HCT116 (cell line): ENCODE measurements at regions not wholly inside any gene's neighbourhood (a gene's known extent, or its start where the extent isn't known, plus 50 kb on each side); places are given as distances from the start of the nearest gene placed in this dataset.

Experiments used
- ATAC-seq: fragments of 200-7000 bp; cut with Tn5 transposase; 2 replicates; pipeline ENCODE4 v1.9.1; 2020; ENCODE audit warnings: mild to moderate bottlenecking, moderate library complexity
- BruUV-seq: library from RNA; stranded (reverse); fragments of 400-500 nt; replicated peaks from 2 replicates; lab custom pipeline; 2021; lab: Mats Ljungman, UMichigan
- CTCF ChIA-PET: fragments of 300-600 bp; sonication (Branson Sonifier 250); formaldehyde crosslinking; loops from one replicate; lab custom pipeline; 2021; ENCODE audit warnings: antibody characterized with exemption; lab: Charles Lee
- POLR2A ChIA-PET: fragments of 300-600, 350-600 bp; sonication (Branson Sonifier 250); formaldehyde crosslinking; loops from one replicate; lab custom pipeline; 2021; ENCODE audit warnings: antibody characterized with exemption; lab: Charles Lee
- RAD21 ChIA-PET, 2 experiments: fragments of 300-600 bp; sonication (Branson Sonifier 250); formaldehyde crosslinking; loops; one replicate each; lab custom pipeline; 2023; ENCODE audit warnings: low total read pairs in 2 of 2; ENCODE audit not compliant: uncharacterized antibody in 2 of 2, unreplicated experiment in 2 of 2, low non-redundant PET in 1 of 2; lab: Charles Lee
- DNase-seq: peaks from one replicate; pipeline ENCODE4 v3.0.0-alpha.2; 2010; ENCODE audit warnings: low read depth, low spot score
- H2AFZ ChIP-seq: fragments of 200-600 bp; shearing (Covaris generic), sonication (generic); 2 replicates; pipeline ENCODE4 v1.6.1; 2017; ENCODE audit warnings: low read depth, mixed run types, mixed read lengths, antibody characterized with exemption, low read length; ENCODE audit not compliant: poor library complexity, severe bottlenecking
- H3K27ac ChIP-seq: 2 replicates; pipeline ENCODE4 v1.5.1; 2012; ENCODE audit warnings: low read depth, low read length
- H3K27me3 ChIP-seq: fragments of 200-600 bp; sonication (generic); 2 replicates; pipeline ENCODE4 v1.6.1; 2016; ENCODE audit warnings: mixed run types, low read length, mixed read lengths; ENCODE audit not compliant: insufficient read depth
- H3K36me3 ChIP-seq, 2 experiments: fragments of 200-500 bp in 1 of 2; fragments of 200-600 bp in 1 of 2; sonication (Bioruptor generic) in 1 of 2; sonication (generic) in 1 of 2; 2 replicates each; pipeline versions ENCODE4 v1.5.1 to v1.6.1; 2014 to 2016; ENCODE audit warnings: low read length in 2 of 2, inconsistent platforms in 1 of 2, mixed read lengths in 1 of 2, mixed run types in 1 of 2; ENCODE audit not compliant: insufficient read depth in 2 of 2, control insufficient read depth in 1 of 2
- H3K4me1 ChIP-seq, 2 experiments: fragments of 200-600 bp in 1 of 2; sonication (generic) in 1 of 2; 2 replicates each; pipeline versions ENCODE4 v1.5.1 to v1.6.1; 2012 to 2017; ENCODE audit warnings: low read length in 2 of 2, inconsistent platforms in 1 of 2, mild to moderate bottlenecking in 1 of 2, mixed read lengths in 1 of 2, mixed run types in 1 of 2, moderate library complexity in 1 of 2; ENCODE audit not compliant: insufficient read depth in 2 of 2, control insufficient read depth in 1 of 2
- H3K4me2 ChIP-seq: fragments of 200-600 bp; sonication (generic); 2 replicates; pipeline ENCODE4 v1.6.1; 2017; ENCODE audit warnings: mixed run types, low read length, mixed read lengths
- H3K4me3 ChIP-seq, 2 experiments: fragments of 200-600 bp in 1 of 2; sonication (generic) in 1 of 2; replicated peaks in 1 of 2; 2 replicates each; pipeline ENCODE4 v1.5.1; 2011 to 2016; ENCODE audit warnings: low read length in 2 of 2, control low read depth in 1 of 2, low read depth in 1 of 2, mild to moderate bottlenecking in 1 of 2, mixed read lengths in 1 of 2, mixed run types in 1 of 2
- H3K79me2 ChIP-seq: fragments of 200-600 bp; sonication (generic); 2 replicates; pipeline ENCODE4 v1.6.1; 2017; ENCODE audit warnings: mild to moderate bottlenecking, mixed run types, low read length, moderate library complexity, mixed read lengths; ENCODE audit not compliant: insufficient read depth
- H3K9ac ChIP-seq: fragments of 200-600 bp; sonication (generic); 2 replicates; pipeline ENCODE4 v1.6.1; 2016; ENCODE audit warnings: low read length, mixed read lengths
- H3K9me2 ChIP-seq: fragments of 200-600 bp; sonication (generic), shearing (Covaris generic); 2 replicates; pipeline ENCODE4 v1.6.1; 2017; ENCODE audit warnings: mixed run types, mild to moderate bottlenecking, moderate library complexity; ENCODE audit not compliant: insufficient read depth
- H3K9me3 ChIP-seq, 2 experiments: fragments of 200-500 bp in 1 of 2; fragments of 200-600 bp in 1 of 2; sonication (Bioruptor generic) in 1 of 2; sonication (generic) in 1 of 2; 2 replicates each; pipeline ENCODE4 v1.6.1; 2014 to 2017; ENCODE audit warnings: low read length in 2 of 2, mixed read lengths in 2 of 2, inconsistent platforms in 1 of 2, low read depth in 1 of 2, mild to moderate bottlenecking in 1 of 2, mixed run types in 1 of 2, moderate library complexity in 1 of 2; ENCODE audit not compliant: control insufficient read depth in 1 of 2, insufficient read depth in 1 of 2
- H4K20me1 ChIP-seq: fragments of 200-600 bp; sonication (generic), shearing (Covaris generic); 2 replicates; pipeline ENCODE4 v1.6.1; 2017; ENCODE audit warnings: mixed run types, mild to moderate bottlenecking, moderate library complexity; ENCODE audit not compliant: insufficient read depth
- CBX3 ChIP-seq: IDR thresholded peaks from 2 replicates; pipeline ENCODE4 v1.6.1; 2012; ENCODE audit warnings: low read depth
- EZH2 ChIP-seq: fragments of 200-600 bp; sonication (generic); IDR thresholded peaks from 2 replicates; pipeline ENCODE4 v1.6.1; 2017; ENCODE audit warnings: antibody characterized with exemption, mixed run types
- EZH2phosphoT487 ChIP-seq: fragments of 200-600 bp; IDR thresholded peaks from 2 replicates; pipeline ENCODE4 v1.6.1; 2018; ENCODE audit warnings: antibody characterized with exemption, borderline replicate concordance
- JUND ChIP-seq: IDR thresholded peaks from 2 replicates; pipeline ENCODE4 v1.6.1; 2012
- POLR2A ChIP-seq: IDR thresholded peaks from 2 replicates; pipeline ENCODE4 v1.7.0; 2011; ENCODE audit warnings: borderline replicate concordance; ENCODE audit not compliant: insufficient read depth, insufficient read length; ENCODE audit errors: extremely low read depth
- SP1 ChIP-seq: IDR thresholded peaks from 2 replicates; pipeline ENCODE4 v1.6.1; 2012; ENCODE audit warnings: low read depth
- SRF ChIP-seq: IDR thresholded peaks from 2 replicates; pipeline ENCODE4 v1.6.1; 2012; ENCODE audit warnings: low read depth
- ZNF274 ChIP-seq: fragments of 200-500 bp; sonication (Bioruptor generic); IDR thresholded peaks from 2 replicates; pipeline ENCODE4 v1.6.1; 2014; ENCODE audit warnings: mild to moderate bottlenecking, low read depth, low read length, inconsistent platforms
- intact Hi-C: fragments of 100-400 bp; cut with micrococcal nuclease; formaldehyde crosslinking; loops from 2 replicates; pipeline ENCODE4 v1.10.0; 2022
- TF ChIP-seq, protein P1 (sequence below): IDR thresholded peaks from 2 replicates; pipeline ENCODE4 v1.6.1; 2011; ENCODE audit warnings: mild to moderate bottlenecking, low read length, moderate library complexity; ENCODE audit not compliant: insufficient replicate concordance; ENCODE audit errors: extremely low read depth
- TF ChIP-seq, protein P2 (sequence below): IDR thresholded peaks from 2 replicates; pipeline ENCODE4 v1.6.1; 2012; ENCODE audit warnings: low read depth

DNA sequence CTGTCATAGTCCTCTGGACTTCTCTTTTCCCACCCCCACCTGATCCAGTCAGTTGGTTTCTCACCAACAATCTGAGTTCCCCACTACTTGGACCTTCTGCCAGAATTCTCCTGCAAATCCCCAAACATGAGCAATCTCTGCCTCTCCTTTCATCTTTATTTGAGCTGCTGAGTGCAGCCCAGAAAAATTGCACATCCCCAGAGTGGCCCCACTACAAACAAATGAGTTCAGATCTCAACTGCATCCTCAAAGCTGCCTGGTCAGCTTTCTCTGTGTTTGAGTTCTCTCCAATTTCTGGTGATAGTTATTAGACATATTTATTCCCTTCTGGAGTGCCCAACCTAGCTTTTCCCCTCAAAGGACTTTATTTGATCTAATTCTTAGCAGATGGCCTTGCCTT lies 102.2 kb downstream of the PSAT1 start:
- no peak overlapping the region for H3K4me3 ChIP-seq
- no peak overlapping the region for H2AFZ ChIP-seq
- DNase-seq (no peak), ATAC-seq (no peak)
- POLR2A ChIA-PET: no interaction called here
- no peaks in the 10 kb centered on the region for H3K27me3 ChIP-seq
- TF ChIP-seq SRF: no peak
- no peak for TF ChIP-seq POLR2A
- TF ChIP-seq, protein P1, sequence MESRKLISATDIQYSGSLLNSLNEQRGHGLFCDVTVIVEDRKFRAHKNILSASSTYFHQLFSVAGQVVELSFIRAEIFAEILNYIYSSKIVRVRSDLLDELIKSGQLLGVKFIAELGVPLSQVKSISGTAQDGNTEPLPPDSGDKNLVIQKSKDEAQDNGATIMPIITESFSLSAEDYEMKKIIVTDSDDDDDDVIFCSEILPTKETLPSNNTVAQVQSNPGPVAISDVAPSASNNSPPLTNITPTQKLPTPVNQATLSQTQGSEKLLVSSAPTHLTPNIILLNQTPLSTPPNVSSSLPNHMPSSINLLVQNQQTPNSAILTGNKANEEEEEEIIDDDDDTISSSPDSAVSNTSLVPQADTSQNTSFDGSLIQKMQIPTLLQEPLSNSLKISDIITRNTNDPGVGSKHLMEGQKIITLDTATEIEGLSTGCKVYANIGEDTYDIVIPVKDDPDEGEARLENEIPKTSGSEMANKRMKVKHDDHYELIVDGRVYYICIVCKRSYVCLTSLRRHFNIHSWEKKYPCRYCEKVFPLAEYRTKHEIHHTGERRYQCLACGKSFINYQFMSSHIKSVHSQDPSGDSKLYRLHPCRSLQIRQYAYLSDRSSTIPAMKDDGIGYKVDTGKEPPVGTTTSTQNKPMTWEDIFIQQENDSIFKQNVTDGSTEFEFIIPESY: no peak
- no peak for TF ChIP-seq CBX3
- TF ChIP-seq, protein P2, sequence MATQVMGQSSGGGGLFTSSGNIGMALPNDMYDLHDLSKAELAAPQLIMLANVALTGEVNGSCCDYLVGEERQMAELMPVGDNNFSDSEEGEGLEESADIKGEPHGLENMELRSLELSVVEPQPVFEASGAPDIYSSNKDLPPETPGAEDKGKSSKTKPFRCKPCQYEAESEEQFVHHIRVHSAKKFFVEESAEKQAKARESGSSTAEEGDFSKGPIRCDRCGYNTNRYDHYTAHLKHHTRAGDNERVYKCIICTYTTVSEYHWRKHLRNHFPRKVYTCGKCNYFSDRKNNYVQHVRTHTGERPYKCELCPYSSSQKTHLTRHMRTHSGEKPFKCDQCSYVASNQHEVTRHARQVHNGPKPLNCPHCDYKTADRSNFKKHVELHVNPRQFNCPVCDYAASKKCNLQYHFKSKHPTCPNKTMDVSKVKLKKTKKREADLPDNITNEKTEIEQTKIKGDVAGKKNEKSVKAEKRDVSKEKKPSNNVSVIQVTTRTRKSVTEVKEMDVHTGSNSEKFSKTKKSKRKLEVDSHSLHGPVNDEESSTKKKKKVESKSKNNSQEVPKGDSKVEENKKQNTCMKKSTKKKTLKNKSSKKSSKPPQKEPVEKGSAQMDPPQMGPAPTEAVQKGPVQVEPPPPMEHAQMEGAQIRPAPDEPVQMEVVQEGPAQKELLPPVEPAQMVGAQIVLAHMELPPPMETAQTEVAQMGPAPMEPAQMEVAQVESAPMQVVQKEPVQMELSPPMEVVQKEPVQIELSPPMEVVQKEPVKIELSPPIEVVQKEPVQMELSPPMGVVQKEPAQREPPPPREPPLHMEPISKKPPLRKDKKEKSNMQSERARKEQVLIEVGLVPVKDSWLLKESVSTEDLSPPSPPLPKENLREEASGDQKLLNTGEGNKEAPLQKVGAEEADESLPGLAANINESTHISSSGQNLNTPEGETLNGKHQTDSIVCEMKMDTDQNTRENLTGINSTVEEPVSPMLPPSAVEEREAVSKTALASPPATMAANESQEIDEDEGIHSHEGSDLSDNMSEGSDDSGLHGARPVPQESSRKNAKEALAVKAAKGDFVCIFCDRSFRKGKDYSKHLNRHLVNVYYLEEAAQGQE: no peak
- TF ChIP-seq ZNF274: no peak
- TF ChIP-seq JUND: no peak
- no peak for TF ChIP-seq EZH2phosphoT487
- TF ChIP-seq SP1: no peak
- no peak for TF ChIP-seq EZH2
- H3K79me2 ChIP-seq: no peaks in the 10 kb centered on the region
- no peaks in the 10 kb centered on the region for H3K36me3 ChIP-seq
- no peaks in the 10 kb centered on the region for H4K20me1 ChIP-seq
- intact Hi-C loops: no loop called here
- no peaks in the 10 kb centered on the region for H3K4me1 ChIP-seq
- H3K9me2 ChIP-seq: no peaks in the 10 kb centered on the region
- H3K27ac ChIP-seq: no peak overlapping the region
- CTCF ChIA-PET: no interaction called here
- BruUV-seq: no TSS peak
- RAD21 ChIA-PET: no interaction called here
- no peak overlapping the region for H3K4me2 ChIP-seq
- H3K9me3 ChIP-seq: no peaks in the 10 kb centered on the region
- H3K9ac ChIP-seq: no peak overlapping the region
